ENCODE measurements at regions not wholly inside any gene's neighbourhood (a gene's known extent, or its start where the extent isn't known, plus 50 kb on each side); places are given as distances from the start of the nearest gene placed in this dataset.

DNA sequence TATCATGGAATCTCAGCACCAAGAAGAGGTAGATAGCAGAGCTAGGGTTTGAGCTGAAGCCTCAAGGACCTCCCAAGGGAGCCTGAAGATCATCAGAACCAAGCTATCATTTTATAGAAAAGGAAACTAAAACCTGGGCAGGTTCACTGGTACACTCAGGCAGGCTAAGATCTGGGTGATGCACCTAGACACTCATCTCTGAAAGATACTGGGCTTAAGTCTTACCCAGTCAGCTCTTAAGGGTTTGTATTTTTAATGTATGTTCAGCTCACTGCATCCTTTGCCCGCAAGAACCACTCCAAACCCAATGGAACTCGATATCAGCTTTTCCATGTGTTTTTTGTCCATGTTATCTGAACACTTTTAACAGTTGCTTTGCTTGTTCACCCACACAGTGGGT lies 78.0 kb upstream of the SLC22A16 start:
- POLR2A ChIA-PET, result interaction anchor here (0.8 kb wide), 1 partner anchor 322 kb away, joined by 3 read pairs; no protein-coding TSS in a partner anchor

More for the DNA sequence above, 78.0 kb upstream of the SLC22A16 start:
- no peak for ATAC-seq
- TF ChIP-seq, protein P1, sequence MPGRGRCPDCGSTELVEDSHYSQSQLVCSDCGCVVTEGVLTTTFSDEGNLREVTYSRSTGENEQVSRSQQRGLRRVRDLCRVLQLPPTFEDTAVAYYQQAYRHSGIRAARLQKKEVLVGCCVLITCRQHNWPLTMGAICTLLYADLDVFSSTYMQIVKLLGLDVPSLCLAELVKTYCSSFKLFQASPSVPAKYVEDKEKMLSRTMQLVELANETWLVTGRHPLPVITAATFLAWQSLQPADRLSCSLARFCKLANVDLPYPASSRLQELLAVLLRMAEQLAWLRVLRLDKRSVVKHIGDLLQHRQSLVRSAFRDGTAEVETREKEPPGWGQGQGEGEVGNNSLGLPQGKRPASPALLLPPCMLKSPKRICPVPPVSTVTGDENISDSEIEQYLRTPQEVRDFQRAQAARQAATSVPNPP (IDR thresholded peaks at IDR 0.05; ENCODE audit: borderline replicate concordance, insufficient read depth, insufficient read length), result no peak
- TF ChIP-seq TCFL5 (CRISPR knock-in tag; conservative IDR thresholded peaks at IDR 0.05) (no peak), HDAC3 (IDR thresholded peaks at IDR 0.05; ENCODE audit: borderline replicate concordance, partially characterized antibody) (no peak), PHF20 (IDR thresholded peaks at IDR 0.05; ENCODE audit: partially characterized antibody) (no peak), FIP1L1 (IDR thresholded peaks at IDR 0.05; ENCODE audit: low read depth, low read length, poor library complexity, severe bottlenecking) (no peak), CSDE1 (IDR thresholded peaks at IDR 0.05) (no peak)
- TF ChIP-seq, protein P2, sequence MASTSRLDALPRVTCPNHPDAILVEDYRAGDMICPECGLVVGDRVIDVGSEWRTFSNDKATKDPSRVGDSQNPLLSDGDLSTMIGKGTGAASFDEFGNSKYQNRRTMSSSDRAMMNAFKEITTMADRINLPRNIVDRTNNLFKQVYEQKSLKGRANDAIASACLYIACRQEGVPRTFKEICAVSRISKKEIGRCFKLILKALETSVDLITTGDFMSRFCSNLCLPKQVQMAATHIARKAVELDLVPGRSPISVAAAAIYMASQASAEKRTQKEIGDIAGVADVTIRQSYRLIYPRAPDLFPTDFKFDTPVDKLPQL (IDR thresholded peaks at IDR 0.05; ENCODE audit: extremely low read depth, insufficient read length), result no peak
- CTCF ChIA-PET (ENCODE audit: low intra/inter-chr PET ratio), result no interaction called here
- H2AFZ ChIP-seq (ENCODE audit: low read depth, low read length), result no peak overlapping the region
- H4K20me1 ChIP-seq (replicated peaks; ENCODE audit: control insufficient read depth, insufficient read depth, low read length), result no peaks in the 10 kb centered on the region
- in situ Hi-C loops (cut with MboI), result no loop called here
- no peaks in the 10 kb centered on the region for H3K9me1 ChIP-seq (ENCODE audit: control insufficient read depth, insufficient read depth, low read length)
- FAIRE-seq, result no peak
- H3K36me3 ChIP-seq (ENCODE audit: control insufficient read depth, insufficient read depth, low read length), result no peaks in the 10 kb centered on the region
- H3K4me1 ChIP-seq (replicated peaks in 1 of 2; ENCODE audit: control insufficient read depth in 2 of 2, insufficient read depth in 2 of 2, low read length in 2 of 2), result no peaks in the 10 kb centered on the region
- H3K4me3 ChIP-seq, result no peak overlapping the region
- peaks cover 18 to 47% of the 10 kb centered on the region in 2 experiments for H3K27me3 ChIP-seq (ENCODE audit: control insufficient read depth in 2 of 2, insufficient read depth in 2 of 2, low read length in 2 of 2)
- no peak overlapping the region for H3K9ac ChIP-seq (ENCODE audit: insufficient read depth in 1 of 2, low read depth in 2 of 2, low read length in 2 of 2)
- no TSS peak for BruUV-seq (replicated peaks)
- H3K79me2 ChIP-seq (ENCODE audit: control insufficient read depth, insufficient read depth, low read length), result no peaks in the 10 kb centered on the region
- peaks cover 5% of the 10 kb centered on the region for H3K9me3 ChIP-seq (replicated peaks; ENCODE audit: control insufficient read depth, insufficient read depth, low read depth, low read length)
- 0% methylated on average over 2 of the region's 2 CpGs for WGBS (ENCODE audit: insufficient coverage, low coverage, missing lambda C conversion rate)
- H3K4me2 ChIP-seq (ENCODE audit: insufficient read depth, low read length), result no peak overlapping the region
- no peak overlapping the region for H3K27ac ChIP-seq (ENCODE audit: extremely low read depth, low read depth, low read length)
- intact Hi-C loops (cut with micrococcal nuclease), result no loop called here
- DNase-seq (ENCODE audit: extremely low read depth in 1 of 4, low spot score in 3 of 4), result no peak

Measured in K562 (cell line).